Ovary (tissue), 7 donors: ENCODE measurements at regions not wholly inside any gene's neighbourhood (a gene's known extent, or its start where the extent isn't known, plus 50 kb on each side); places are given as distances from the start of the nearest gene placed in this dataset.

Source experiments
- DNase-seq, 5 donors: peaks; one replicate each; pipeline ENCODE4 v3.0.0-alpha.2; 2019 to 2020
- H3K27ac ChIP-seq, 2 donors: fragments of 200-600 bp; one replicate each; pipeline versions ENCODE4 v1.5.1 to v1.8.0; 2019 to 2022
- H3K27me3 ChIP-seq: fragments of 200-600 bp; one replicate; pipeline ENCODE4 v1.8.0; 2022
- H3K36me3 ChIP-seq: fragments of 200-600 bp; sonication (generic); one replicate; pipeline ENCODE4 v1.5.1; 2019
- H3K4me1 ChIP-seq: one replicate; pipeline ENCODE4 v1.8.1; 2013; ENCODE audit warnings: mild to moderate bottlenecking, moderate library complexity; ENCODE audit not compliant: insufficient read depth
- H3K4me3 ChIP-seq: fragments of 200-600 bp; sonication (generic); one replicate; pipeline ENCODE4 v1.5.1; 2017
- H3K9me3 ChIP-seq, 2 donors: fragments of 200-600 bp in 1 of 2; sonication (generic) in 1 of 2; one replicate each; pipeline versions ENCODE4 v1.5.1 to v1.8.1; 2013 to 2019; ENCODE audit warnings: mild to moderate bottlenecking in 1 of 2, moderate library complexity in 1 of 2
- EP300 ChIP-seq: sonication (generic); formaldehyde crosslinking; IDR thresholded peaks from one replicate; pipeline ENCODE4 v1.6.1; 2017; ENCODE audit warnings: antibody characterized with exemption
- POLR2A ChIP-seq: fragments of 450-650 bp; IDR thresholded peaks from one replicate; pipeline ENCODE4 v1.6.1; 2017; ENCODE audit warnings: antibody characterized with exemption, mild to moderate bottlenecking, moderate library complexity
- WGBS, 3 donors: extraction: QIAGEN DNeasy Blood & Tissue Kit in 1 of 3; methylation state at CpG; one replicate each; pipeline versions ENCODE4 v1.1.5 to v1.1.7; 2013 to 2017; 5-methylcytosine and 5-hydroxymethylcytosine counted together
- intact Hi-C, 4 donors: fragments of 100-400 bp; cut with DNase I; formaldehyde crosslinking; loops; one replicate each; pipeline versions ENCODE4 v1.11.0 to v1.15.1; 2022 to 2023
- TF ChIP-seq, protein P1 (sequence below), 3 donors: fragments of 450-650 bp in 2 of 3; fragments of 200-600 bp in 1 of 3; IDR thresholded peaks; one replicate each; pipeline versions ENCODE4 v1.5.1 to v1.8.0; 2016 to 2022; ENCODE audit warnings: antibody characterized with exemption in 3 of 3, mild to moderate bottlenecking in 1 of 3
- donor health status: DM: no; HTN: no; CAD: no; lungs with moderate emphysema.
- donor health status: DM: no; HTN: no; CAD: no.
- donor health status: Bipolar disorder and iron deficiency.
- donor health status: DM: no; HTN: no; CAD: no.
- donor health status: DM: yes; HTN: yes; CAD: no.

- TF ChIP-seq EP300 (no peak), POLR2A (no peak)
- TF ChIP-seq, protein P1, sequence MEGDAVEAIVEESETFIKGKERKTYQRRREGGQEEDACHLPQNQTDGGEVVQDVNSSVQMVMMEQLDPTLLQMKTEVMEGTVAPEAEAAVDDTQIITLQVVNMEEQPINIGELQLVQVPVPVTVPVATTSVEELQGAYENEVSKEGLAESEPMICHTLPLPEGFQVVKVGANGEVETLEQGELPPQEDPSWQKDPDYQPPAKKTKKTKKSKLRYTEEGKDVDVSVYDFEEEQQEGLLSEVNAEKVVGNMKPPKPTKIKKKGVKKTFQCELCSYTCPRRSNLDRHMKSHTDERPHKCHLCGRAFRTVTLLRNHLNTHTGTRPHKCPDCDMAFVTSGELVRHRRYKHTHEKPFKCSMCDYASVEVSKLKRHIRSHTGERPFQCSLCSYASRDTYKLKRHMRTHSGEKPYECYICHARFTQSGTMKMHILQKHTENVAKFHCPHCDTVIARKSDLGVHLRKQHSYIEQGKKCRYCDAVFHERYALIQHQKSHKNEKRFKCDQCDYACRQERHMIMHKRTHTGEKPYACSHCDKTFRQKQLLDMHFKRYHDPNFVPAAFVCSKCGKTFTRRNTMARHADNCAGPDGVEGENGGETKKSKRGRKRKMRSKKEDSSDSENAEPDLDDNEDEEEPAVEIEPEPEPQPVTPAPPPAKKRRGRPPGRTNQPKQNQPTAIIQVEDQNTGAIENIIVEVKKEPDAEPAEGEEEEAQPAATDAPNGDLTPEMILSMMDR (IDR thresholded peaks at IDR 0.05): no peak
- Histone ChIP-seq H3K4me1 (no peaks in the 10 kb centered on the region), H3K36me3 (no peaks in the 10 kb centered on the region), H3K27me3 (no peaks in the 10 kb centered on the region), H3K4me3 (no peak overlapping the region), H3K27ac (no peak overlapping the region), H3K9me3 (no peaks in the 10 kb centered on the region)
- no peak for DNase-seq
- intact Hi-C loops: no loop called here
These were observed 1070.2 kb downstream of the EFNB2 start for GRCh38 chr13:105465251-105465650.

GRCh38 chr13:105464249-105464648 is 1071.2 kb downstream of the EFNB2 start:
- intact Hi-C loops: no loop called here
- Histone ChIP-seq H3K36me3 (no peaks in the 10 kb centered on the region), H3K27ac (no peak overlapping the region), H3K4me1 (no peaks in the 10 kb centered on the region), H3K4me3 (no peak overlapping the region), H3K9me3 (no peaks in the 10 kb centered on the region), H3K27me3 (no peaks in the 10 kb centered on the region)
- DNase-seq: no peak
- 82 to 90% (median 85%) methylated on average over 1 of the region's 1 CpG for WGBS, 3 donors
- TF ChIP-seq POLR2A: no peak
- TF ChIP-seq, protein P1 (IDR thresholded peaks at IDR 0.05): no peak
- TF ChIP-seq EP300: no peak

GRCh38 chr13:105463011-105463501 is 1072.4 kb downstream of the EFNB2 start:
- Histone ChIP-seq H3K4me1 (no peaks in the 10 kb centered on the region), H3K27me3 (no peaks in the 10 kb centered on the region), H3K4me3 (no peak overlapping the region), H3K36me3 (no peaks in the 10 kb centered on the region), H3K27ac (no peak overlapping the region), H3K9me3 (no peaks in the 10 kb centered on the region)
- WGBS, 3 donors: 2 to 7% (median 3%) methylated on average over 2 of the region's 2 CpGs
- TF ChIP-seq, protein P1 (IDR thresholded peaks at IDR 0.05): no peak
- TF ChIP-seq EP300 (no peak), POLR2A (no peak)
- no peak for DNase-seq
- intact Hi-C loops: no loop called here

DNA sequence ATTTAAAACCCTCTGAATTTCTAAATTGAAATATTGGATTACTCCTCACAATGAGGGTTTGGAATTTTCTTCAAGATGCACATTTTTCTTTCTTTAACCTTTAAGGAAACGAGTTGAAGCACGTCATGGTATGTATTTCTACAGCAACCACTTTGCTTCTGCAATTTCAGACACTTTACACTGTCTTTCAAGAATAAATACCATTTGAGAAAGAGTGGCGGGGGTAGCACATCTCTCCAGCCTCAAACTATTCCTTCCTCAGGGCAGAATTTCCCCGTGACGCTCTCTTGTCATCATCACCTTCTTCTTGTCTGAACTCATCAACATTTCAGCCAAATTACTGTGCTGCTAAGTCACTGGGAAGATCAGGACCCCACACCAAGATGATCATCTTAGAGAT is 1073.4 kb downstream of the EFNB2 start:
- Histone ChIP-seq H3K4me1 (no peaks in the 10 kb centered on the region), H3K27me3 (no peaks in the 10 kb centered on the region), H3K4me3 (no peak overlapping the region), H3K9me3 (no peaks in the 10 kb centered on the region), H3K27ac (no peak overlapping the region), H3K36me3 (no peaks in the 10 kb centered on the region)
- 80 to 87% (median 81%) methylated on average over 5 of the region's 5 CpGs for WGBS, 3 donors
- no peak for DNase-seq
- intact Hi-C loops: no loop called here
- TF ChIP-seq, protein P1 (IDR thresholded peaks at IDR 0.05): no peak
- TF ChIP-seq EP300 (no peak), POLR2A (no peak)
